GM21447 (cell line): ENCODE measurements at regions not wholly inside any gene's neighbourhood (a gene's known extent, or its start where the extent isn't known, plus 50 kb on each side); places are given as distances from the start of the nearest gene placed in this dataset.
"Not testable (repeated sequence)": the region's sequence is repeated elsewhere in the genome, so short reads cannot be mapped to it uniquely, and the experiment has no call there.

ENCODE experiments used
- ATAC-seq: cut with Tn5 transposase; IDR thresholded peaks from one replicate; pipeline ENCODE4 v1.9.1; 2021; ENCODE audit not compliant: unreplicated experiment

DNA sequence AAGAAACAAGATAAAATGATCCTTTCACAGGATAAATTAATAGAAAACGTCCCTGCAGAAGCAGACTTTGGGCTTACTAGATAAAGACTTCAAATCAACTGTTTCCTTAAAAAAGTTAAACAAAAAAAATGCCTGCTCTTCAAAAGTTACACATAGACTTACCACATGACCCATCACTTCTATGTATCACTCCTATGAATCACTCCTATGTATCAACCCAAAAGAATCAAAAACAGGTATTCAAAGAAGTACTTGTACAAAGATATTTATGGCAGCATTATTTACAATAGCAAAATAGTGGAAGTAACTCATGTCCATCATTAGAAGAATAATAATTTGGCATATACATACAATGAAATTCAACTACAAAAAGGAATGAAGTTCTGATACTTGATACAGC is 56.3 kb upstream of the PRDM9 start:
- no peak for ATAC-seq

DNA sequence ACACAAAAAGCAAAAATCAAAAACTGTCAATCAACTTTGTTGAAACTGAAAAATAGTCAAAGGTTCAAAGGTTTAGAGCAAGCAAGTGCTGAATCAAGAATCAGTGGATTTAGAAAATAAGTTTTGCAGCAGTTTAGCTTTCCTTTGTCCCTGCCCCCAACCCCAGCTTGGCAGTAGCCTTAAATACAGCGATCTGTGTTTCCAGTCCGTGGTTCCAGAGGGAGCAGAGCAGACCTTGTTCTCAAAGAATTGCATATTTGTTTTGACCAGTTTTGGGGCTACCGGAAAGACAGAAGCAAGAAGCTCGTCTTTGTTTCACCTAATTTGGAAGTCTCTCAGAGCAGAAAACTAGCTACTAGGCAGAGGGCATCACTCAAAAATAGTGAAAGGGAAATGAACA is 57.2 kb upstream of the PRDM9 start:
- no peak for ATAC-seq

DNA sequence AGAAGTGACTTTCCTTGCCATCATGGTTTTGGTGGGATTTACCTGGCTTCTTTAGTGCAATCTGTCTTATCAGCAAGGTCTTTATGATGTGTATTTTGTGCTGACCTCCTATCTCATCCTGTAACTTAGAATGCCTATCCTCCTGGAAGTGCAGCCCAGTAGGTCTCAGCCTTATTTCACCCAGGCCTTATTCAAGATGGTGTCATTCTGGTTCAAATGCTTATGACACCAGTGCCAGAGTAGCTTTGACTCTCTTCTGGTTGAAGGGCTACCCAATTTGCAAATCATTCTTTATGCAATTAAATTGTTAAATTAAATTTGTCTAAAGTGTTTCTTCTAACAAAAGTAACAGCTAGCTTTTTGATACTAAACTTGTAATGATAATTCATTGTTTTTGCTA is 58.8 kb upstream of the PRDM9 start:
- ATAC-seq = no peak

DNA sequence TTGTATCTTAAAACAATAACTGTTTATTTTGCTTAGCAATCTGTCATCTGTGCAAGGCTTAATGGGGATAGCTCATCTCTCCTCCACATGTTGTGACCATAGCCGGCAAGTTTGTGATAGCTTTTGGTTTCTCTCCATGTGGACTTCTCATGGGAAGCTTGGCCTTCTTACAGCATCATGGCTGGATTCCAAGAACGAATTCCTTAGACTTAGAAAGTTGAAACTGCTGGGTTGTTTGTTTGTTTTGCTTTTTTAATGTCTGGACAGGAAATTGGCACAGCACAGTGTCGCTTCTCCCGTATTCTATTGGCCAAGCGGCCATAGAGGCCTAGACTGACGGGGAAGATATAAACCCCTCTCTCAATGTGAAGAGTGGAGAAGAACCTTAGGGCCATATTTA is 61.0 kb upstream of the PRDM9 start:
- no peak for ATAC-seq

DNA sequence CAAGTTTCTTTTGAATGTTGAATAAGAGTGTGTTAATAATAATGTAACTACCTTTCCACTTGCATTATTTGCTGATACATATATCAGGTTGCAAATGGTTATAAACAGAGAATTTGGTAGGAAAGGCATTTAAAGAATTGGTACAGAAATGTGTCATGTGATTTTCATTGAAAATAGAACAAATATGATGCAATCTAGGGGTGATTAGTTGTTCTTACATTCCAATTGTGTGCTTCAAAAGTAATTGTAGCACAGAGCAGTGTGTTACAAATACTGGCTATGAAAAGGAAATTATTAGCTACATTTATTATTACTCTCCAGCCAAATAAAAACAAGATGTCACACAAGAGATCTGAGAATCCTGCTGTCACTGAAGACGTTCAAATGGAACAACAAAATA is 61.8 kb upstream of the PRDM9 start:
- no peak for ATAC-seq

DNA sequence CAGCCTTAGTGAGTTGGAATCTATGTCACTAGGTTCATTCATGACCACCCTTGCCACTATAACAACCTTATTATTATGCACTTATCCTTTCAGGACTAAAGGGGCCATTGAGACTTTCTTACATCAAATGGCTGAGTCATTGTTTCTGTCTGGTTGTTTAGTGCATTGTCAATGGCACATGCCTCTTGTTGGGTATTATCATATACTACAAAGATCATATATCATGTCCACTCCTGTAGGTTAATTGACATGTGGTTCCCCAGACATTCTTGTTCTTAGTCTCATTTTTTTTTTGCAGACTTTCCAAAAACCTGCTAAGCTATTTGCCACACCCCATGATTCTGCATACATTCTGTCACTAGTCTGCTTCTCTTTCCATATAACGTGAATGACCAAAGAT is 66.7 kb upstream of the PRDM9 start:
- no peak for ATAC-seq

DNA sequence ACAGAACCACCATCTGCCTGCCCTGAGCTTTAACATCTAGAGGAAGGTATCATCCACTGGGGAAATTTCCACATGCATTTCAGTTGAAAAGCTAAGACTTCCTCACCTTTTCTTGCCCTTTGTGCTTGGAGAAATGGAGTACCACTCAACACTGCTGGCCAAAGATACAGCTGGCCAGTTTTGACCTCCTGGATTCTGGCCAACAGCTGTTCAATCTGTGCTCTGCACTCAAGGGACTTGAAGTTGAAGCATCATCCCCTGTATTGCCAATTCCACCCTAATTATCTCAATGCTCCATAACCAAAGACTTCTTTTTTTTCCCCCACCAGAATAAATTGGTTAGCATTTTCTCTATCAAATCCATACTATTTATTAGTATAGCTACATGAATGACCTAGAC is 70.4 kb upstream of the PRDM9 start:
- ATAC-seq = no peak

DNA sequence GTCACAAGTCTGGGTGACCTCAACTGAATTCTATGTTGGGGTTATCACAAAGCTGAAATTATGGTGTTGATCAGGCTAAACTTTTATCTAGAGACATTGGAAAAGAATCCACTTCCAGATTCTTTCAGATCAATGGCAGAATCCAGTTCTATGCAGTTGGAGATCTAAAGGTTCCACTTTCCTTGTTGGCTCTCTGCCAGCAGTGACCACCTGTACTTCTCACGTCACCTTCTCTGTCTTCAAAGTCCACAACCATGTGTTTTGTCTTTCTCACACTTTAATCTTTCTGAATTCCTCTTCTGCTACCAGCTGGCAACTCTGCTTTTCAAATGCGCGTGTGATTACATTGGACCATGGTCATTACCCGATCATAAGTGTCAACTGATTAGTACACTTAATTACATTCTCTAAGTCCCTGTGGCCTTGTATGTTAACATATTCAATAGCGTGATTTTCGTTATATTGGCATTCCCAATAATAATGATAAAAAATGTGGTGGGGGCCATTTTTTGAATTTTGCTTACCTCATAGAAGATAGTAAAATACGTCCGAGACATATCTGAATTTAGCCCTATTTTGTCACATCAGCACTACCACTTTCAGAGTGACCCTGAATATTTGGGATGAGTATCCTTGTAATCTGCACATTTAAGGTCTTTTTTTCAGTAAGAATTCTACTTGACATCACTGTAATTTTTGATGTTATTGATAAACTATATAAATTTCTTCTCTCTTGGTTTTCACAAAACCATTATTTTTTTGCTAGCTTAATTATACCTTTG is 73.7 kb upstream of the PRDM9 start:
- no peak for ATAC-seq

DNA sequence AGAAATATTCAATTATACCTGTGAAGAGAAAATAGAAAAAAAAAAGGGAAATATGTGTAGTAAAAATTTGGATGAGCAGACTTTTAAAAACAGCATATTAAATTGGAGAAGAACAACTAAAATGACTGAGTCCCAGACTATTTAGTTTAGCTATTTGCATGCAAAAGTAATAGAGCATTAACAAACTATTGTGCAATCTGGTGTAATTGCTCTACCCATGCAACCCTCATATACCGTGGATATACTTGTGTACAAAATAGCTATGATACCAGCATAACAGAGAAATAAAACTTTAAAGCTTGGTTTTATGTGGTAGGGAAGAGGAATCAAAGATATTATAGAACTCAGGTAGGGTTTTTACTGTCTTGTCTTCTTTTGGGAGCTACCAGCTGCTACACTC is 78.7 kb upstream of the PRDM9 start:
- ATAC-seq = no peak

DNA sequence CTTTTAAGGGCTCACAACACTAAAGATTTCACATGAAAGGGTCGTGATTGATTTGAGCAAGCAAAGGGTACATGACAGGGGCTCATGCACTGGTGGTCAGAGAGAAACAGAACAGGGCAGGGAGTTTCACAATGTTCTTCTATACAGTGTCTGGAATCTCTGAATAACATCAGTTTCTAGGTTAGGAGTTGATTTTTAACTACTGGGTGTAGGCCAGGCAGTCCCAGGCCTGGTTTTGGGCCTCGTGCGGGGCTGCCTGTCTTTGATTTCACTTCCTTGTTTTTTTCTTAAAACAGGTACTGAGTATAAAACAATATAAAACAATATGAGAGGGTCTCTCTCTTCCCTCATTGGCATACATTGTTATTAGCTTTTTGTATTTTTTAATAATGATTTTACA is 87.2 kb upstream of the PRDM9 start:
- ATAC-seq = not testable (repeated sequence)

DNA sequence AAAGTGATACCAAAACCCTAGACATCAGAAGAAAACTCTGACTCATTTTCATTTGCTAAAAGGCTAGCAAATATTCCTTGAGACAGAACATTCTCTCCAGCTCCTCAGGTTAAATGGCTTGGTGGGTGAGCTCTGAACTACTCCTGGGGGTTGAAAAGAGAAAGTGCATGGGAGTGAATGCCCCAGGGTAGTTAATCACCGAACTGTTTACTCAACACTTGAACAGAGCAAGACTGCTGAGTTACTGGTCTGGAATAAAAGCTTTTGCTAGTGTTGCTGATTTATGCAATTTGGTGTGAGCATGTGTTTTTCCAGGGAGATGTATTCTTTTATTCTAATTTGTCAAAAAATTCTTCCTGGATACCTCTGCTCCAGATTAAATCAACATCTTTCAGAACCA is 88.3 kb upstream of the PRDM9 start:
- no peak for ATAC-seq

DNA sequence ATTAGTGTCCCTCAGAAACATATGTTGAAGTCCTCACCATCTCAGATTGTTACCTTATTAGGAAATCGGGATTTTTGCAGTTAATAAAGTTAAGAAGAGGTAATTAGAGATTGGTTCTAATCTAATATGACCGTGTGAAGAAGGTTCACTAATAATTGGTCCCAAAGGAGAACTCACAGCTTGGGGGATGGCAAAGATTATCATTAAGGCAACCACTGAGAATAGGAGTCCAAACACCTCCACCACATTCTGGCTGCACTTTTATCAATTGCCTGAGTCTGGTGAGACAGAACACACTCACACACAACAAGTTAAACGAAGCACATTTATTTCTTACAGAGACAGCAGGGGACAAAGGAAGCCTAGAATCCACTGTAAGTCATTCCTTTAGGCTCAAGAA is 94.9 kb upstream of the PRDM9 start:
- no peak for ATAC-seq

DNA sequence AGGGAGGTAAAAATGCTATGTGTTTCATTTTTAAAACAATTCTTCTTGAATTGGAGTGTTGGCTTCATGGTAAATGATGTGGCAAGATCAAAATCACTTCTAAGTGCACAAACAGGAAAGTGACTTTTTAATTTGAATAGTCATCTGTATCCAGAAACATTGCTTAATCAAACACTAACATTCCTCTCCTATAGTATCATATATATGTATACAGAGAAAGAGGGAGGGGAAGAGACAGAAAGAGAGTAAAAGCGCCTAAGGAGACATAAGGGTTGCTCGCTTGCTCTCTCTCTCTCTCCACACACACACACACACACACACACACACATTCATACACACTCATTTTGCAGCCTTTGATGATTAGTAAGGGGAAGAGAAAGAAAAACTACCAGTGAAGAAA is 95.4 kb upstream of the PRDM9 start:
- ATAC-seq = no peak

DNA sequence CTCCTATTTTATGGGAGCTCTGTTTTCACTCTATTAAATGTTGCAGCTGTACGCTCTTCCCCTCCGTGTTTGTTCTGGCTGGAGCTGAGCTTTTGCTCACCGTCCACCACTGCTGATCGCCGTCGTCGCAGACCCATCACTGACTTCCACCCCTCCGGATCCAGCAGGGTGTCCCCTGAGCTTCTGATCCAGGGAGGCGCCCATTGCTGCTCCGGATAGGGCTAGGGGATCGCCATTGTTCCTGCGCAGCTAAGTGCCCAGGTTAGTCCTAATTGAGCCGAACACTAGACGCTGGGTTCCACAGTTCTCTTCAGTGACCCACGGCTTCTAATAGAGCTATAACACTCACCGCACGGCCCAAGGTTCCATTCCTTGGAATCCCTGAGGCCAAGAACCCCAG is 96.2 kb upstream of the PRDM9 start:
- ATAC-seq = no peak

DNA sequence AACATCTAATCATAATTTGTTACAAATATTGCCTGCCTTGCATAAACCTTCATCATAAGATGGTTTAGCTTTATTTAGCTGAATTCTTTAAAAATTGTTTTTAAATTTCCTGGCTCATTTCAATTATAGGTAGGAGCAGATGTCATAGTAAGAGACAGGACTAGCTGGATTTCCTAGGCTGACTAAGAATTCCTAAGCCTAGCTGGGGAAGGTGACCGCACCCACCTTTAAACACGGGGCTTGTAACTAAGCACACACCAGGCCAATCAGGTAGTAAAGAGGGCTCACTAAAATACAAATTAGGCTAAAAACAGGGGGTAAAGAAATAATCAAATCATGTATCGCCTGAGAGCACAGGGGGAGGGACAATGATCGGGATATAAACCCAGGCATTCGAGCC is 96.6 kb upstream of the PRDM9 start:
- not testable (repeated sequence) for ATAC-seq

DNA sequence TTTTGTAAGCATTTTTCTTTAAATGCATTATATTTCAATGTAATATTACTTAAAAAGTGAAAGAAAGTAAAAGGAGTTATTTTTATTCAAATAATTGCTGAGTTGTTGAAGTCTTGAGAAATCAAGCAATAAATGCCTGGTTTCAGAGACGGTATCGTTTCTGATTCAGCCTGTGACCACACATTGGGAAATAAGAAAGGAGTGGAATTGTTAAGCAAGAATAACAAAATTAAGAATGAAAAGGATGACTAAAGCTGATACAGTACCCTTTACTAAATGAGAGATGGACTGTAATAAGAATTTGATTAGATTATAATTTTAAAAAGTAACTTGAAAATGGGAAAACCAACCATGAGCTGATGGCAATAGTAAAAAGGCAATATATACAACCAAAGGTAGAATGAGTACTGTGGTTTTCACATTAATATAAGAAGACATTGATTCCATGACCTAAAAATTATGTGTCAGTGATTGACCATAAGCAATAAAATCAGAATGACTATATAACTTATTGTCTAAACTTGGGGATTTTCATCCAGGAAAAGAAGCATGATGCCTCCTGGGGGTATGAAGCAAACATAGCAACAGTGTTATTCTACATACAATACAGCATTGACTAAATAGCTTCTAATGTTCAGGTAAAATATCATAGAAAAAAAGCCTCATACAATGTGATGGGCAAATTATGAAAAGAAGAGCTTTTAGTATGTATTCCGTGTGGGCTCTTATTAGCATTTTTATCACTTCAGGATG is 101.9 kb upstream of the PRDM9 start:
- no peak for ATAC-seq

DNA sequence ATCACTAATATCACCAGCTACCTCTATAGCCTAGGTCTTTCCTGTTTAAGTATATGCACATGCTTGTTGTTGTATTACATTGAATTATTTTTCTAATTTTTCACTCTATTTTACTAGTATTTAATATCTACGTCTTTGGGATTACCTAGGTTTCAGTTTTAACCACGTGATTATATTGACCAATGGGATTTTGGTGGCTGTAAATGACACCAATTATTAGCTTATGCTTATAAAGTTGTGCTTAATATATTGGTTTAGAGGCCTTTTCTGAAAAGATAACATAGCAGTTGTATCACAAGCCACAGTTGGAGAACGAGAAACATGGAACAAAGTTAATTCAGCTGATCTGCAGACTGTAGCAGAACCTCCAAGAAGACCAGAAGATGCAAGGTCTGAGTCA is 104.8 kb upstream of the PRDM9 start:
- no peak for ATAC-seq

DNA sequence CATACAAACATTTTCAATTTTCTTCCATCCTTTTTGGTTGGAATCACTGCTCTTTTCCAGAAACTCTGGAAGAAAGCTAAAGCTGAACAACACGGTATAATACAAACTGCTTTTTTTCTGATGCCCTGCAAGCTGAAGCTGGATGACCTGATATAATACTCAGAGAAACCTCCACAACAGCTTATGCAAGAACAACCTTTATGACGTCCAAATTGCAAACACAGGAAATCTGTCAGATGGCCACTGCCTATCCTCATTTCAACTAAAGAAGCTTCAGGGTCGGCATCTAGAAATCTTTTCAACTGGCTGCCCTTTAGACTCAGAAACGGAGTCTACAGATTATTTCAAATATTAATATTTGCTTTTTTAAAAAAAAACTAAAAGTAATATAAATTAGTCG is 106.5 kb upstream of the PRDM9 start:
- ATAC-seq = no peak

DNA sequence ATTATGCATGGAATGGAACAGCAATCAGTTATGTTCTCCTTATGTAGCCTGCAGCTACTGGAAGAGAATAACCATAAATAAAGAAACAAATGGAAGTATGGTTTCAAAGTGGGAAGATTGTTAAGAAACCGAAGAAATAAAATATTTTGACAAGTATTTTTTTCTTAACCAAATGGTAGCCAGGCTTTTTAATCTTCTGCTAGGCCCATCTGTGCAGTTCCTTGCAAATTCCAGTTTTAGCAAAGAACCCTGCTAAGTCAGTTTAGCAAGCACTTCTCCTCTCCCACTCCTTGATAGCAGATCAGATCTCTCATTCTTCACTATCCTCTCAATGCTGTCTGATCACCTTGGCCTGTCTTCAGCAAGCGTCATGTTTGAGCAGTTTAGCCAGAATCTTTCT is 111.1 kb upstream of the PRDM9 start:
- no peak for ATAC-seq

DNA sequence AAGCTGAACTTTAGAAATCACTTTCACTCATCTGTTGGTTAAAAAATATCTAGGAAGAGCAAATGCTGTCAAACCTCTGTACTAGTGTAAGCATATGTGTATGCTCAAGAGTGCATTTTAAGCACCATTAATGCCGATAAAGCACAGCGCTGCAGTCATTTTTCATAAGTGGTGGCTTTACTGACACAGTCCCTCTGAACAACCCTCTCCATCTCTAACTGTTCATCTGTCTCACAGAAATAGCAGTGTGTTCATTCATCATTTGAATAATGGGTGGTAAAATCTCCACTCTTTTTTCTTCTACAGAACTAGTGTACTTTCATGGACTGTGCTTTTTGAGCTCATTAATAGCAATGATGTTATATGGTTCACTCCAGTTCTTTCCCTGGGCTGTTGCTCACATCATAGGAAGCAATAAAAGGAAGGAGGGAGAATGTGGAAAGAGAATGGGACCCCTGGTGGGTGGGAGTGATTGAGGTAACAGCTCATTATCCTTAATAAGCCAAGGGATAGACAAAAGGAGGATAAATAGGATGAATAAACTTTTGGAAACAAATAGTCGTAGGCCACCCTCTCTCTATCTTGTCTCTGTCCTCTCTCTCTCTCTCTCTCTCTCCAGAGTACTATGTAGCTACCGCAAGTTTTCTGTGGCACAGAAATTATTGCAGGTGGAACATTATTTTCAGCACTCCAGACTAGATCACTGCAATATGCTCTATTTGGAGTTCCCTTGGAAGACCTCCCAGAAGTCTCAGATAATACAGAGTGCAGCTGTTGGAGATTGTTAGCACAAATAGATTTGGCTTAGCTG is 117.9 kb upstream of the PRDM9 start:
- no peak for ATAC-seq

DNA sequence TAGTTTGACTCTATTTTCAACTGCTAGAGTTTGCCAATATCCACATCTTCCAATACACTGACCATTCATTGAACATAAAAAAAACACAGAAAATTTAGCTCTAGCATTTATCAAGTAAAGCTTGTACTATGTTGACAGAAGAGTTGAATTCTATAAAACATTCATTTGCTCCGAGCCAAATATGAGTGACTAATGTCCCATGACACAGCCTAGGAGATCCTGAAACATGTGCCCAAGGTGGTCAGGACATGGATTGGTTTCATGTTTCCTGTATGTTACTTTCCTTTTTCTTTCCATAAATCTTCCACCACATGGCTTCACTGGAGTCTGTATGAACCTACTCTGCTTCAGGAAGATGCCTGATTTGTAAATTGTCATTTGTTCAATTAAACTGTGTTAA is 122.4 kb upstream of the PRDM9 start:
- ATAC-seq = no peak

DNA sequence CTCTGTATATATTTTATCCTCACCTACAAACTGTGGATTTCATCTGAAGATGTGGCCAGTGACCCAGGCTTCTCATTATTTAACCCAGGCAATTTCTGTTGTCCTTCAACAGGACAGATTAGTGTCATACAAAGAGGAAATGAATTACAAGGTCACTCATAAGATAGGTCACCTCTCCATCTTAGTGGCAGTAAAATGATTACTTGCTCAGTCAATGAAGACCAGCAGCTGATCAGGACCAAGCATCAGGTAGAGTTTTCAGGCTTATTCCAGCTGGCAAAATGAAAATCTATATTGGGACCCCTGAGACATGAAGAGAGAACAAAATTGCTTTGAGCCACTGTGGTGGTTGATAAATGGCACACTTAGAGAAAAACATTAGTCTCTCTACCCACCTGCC is 135.2 kb upstream of the PRDM9 start:
- ATAC-seq = no peak
